ENCODE measurements at regions not wholly inside any gene's neighbourhood (a gene's known extent, or its start where the extent isn't known, plus 50 kb on each side); places are given as distances from the start of the nearest gene placed in this dataset.

- TF ChIP-seq CTCF (conservative IDR thresholded peaks at IDR 0.05; ENCODE audit: low read length) (no peak), EZH2phosphoT487 (IDR thresholded peaks at IDR 0.05; ENCODE audit: borderline replicate concordance, low read depth, low read length) (no peak)
Measured at GRCh38 chr20:26205350-26205749, 508.7 kb upstream of the ZNF337 start.
